Stomach (tissue), 4 donors: ENCODE measurements at regions not wholly inside any gene's neighbourhood (a gene's known extent, or its start where the extent isn't known, plus 50 kb on each side); places are given as distances from the start of the nearest gene placed in this dataset.

ENCODE experiments used
- CTCF ChIP-seq, 7 experiments: fragments of 450-650 bp in 4 of 7; fragments of 200-600 bp in 3 of 7; sonication (generic) in 3 of 7; IDR thresholded peaks; one replicate each; pipeline ENCODE4 v1.5.1; 2016 to 2019; ENCODE audit warnings: antibody characterized with exemption in 7 of 7, control low read depth in 2 of 7, mild to moderate bottlenecking in 1 of 7
- POLR2A ChIP-seq, 4 donors: fragments of 450-650 bp; IDR thresholded peaks; one replicate each; pipeline ENCODE4 v1.6.1; 2016; ENCODE audit warnings: antibody characterized with exemption in 4 of 4, control low read depth in 2 of 4, mild to moderate bottlenecking in 1 of 4, moderate library complexity in 1 of 4
- POLR2AphosphoS5 ChIP-seq, 3 donors: sonication (generic); formaldehyde crosslinking; IDR thresholded peaks; one replicate each; pipeline ENCODE4 v1.6.1; 2016; ENCODE audit warnings: antibody characterized with exemption in 3 of 3

GRCh38 chr7:46357851-46358250, 436.8 kb upstream of the IGFBP3 start:
- TF ChIP-seq CTCF (IDR thresholded peaks at IDR 0.05) = no peak
- TF ChIP-seq POLR2AphosphoS5 (IDR thresholded peaks at IDR 0.05) = no peak
- no peak for TF ChIP-seq POLR2A (IDR thresholded peaks at IDR 0.05)
